Peyer's patch (tissue), 4 donors: ENCODE measurements at regions not wholly inside any gene's neighbourhood (a gene's known extent, or its start where the extent isn't known, plus 50 kb on each side); places are given as distances from the start of the nearest gene placed in this dataset.

ENCODE experiments used
- DNase-seq, 3 donors: peaks; one replicate each; pipeline ENCODE4 v3.0.0-alpha.2; 2017 to 2019
- H3K27ac ChIP-seq, 4 donors: fragments of 200-600 bp; sonication (generic); one replicate each; pipeline ENCODE4 v1.5.1; 2016 to 2019
- H3K27me3 ChIP-seq, 2 donors: fragments of 200-600 bp; sonication (generic); one replicate each; pipeline ENCODE4 v1.5.1; 2019
- H3K36me3 ChIP-seq, 3 donors: fragments of 200-600 bp; sonication (generic); one replicate each; pipeline ENCODE4 v1.5.1; 2016 to 2019
- H3K4me1 ChIP-seq, 4 donors: fragments of 200-600 bp; sonication (generic); one replicate each; pipeline ENCODE4 v1.5.1; 2016 to 2019
- H3K4me3 ChIP-seq, 4 donors: fragments of 200-600 bp; sonication (generic); 1 replicate in 3 of 4; 2 replicates in 1 of 4; pipeline ENCODE4 v1.5.1; 2016 to 2019; ENCODE audit warnings: mild to moderate bottlenecking in 1 of 4
- H3K9me3 ChIP-seq, 4 donors: fragments of 200-600 bp; sonication (generic); one replicate each; pipeline ENCODE4 v1.5.1; 2016 to 2019; ENCODE audit warnings: mild to moderate bottlenecking in 1 of 4
- POLR2A ChIP-seq, 2 donors: fragments of 450-650 bp; IDR thresholded peaks; one replicate each; pipeline ENCODE4 v1.5.1; 2017; ENCODE audit warnings: antibody characterized with exemption in 2 of 2, mild to moderate bottlenecking in 2 of 2, moderate library complexity in 2 of 2
- TF ChIP-seq, protein P1 (sequence below), 6 experiments: fragments of 450-650 bp in 4 of 6; fragments of 200-600 bp in 2 of 6; sonication (generic) in 1 of 6; IDR thresholded peaks; one replicate each; pipeline ENCODE4 v1.5.1; 2017 to 2019; ENCODE audit warnings: antibody characterized with exemption in 6 of 6, mild to moderate bottlenecking in 3 of 6, moderate library complexity in 1 of 6

DNA sequence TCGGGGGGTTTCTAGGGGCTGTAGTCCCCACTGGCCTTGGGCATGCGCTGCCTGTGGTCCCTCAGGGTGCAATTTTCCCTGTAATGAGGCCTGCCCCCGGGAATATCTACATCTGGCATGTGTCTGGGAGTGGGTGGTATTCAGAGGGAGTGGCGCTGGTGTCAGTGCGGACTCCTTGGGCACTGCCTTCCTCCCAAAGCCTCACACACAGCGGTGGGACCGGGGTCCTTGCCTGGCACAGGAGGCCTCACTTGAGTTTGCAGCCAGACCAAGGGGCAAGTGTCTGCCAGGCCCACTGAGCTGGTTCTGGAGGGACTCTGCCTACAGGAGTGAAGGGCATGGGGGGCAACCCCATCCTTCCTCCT is 53.5 kb upstream of the PCSK6 start:
- no peaks in the 10 kb centered on the region for H3K27me3 ChIP-seq
- TF ChIP-seq POLR2A (IDR thresholded peaks at IDR 0.05), result no peak

DNA sequence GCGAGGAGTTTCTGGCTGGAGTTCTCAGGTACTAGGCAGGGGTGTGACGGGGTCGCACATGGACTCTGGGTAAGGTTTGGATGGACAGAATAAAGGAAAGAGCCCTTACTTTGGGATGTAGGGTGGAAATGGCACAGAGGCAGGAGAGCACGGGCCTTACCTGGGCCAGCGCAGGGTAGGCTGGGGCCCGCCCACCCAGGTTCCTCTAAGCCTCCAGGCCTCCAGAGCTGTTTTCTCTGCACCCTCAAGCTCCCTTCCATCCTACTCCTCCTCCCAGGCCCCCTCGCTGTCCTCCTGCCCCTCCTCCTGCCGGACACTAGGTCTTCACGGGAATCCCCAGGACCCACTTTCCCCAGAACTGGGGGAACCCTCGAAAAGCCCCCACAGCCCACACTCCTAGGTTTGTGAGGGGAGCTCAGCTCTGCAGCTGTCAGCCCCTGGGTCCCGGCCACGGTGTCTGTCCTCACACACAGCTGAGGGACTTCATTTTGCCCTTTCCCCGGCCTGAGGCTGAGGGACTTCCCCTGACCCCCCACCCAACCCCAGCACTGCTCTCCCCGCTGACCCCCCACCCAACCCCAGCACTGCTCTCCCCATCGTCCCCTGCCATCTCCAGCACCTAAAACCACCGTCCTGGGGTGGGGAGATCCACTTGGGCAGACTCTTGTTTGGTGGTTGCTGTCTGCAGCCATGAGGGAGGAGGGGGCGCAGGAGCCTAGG is 53.0 kb upstream of the PCSK6 start:
- Histone ChIP-seq H3K36me3 (no peaks in the 10 kb centered on the region), H3K27me3 (no peaks in the 10 kb centered on the region), H3K4me1 (no peaks in the 10 kb centered on the region), H3K27ac (no peak overlapping the region), H3K4me3 (no peak overlapping the region), H3K9me3 (no peaks in the 10 kb centered on the region)
- no peak for TF ChIP-seq POLR2A (IDR thresholded peaks at IDR 0.05)
- TF ChIP-seq, protein P1, sequence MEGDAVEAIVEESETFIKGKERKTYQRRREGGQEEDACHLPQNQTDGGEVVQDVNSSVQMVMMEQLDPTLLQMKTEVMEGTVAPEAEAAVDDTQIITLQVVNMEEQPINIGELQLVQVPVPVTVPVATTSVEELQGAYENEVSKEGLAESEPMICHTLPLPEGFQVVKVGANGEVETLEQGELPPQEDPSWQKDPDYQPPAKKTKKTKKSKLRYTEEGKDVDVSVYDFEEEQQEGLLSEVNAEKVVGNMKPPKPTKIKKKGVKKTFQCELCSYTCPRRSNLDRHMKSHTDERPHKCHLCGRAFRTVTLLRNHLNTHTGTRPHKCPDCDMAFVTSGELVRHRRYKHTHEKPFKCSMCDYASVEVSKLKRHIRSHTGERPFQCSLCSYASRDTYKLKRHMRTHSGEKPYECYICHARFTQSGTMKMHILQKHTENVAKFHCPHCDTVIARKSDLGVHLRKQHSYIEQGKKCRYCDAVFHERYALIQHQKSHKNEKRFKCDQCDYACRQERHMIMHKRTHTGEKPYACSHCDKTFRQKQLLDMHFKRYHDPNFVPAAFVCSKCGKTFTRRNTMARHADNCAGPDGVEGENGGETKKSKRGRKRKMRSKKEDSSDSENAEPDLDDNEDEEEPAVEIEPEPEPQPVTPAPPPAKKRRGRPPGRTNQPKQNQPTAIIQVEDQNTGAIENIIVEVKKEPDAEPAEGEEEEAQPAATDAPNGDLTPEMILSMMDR (IDR thresholded peaks at IDR 0.05), result no peak
- no peak for DNase-seq

More for the DNA sequence above, 53.5 kb upstream of the PCSK6 start:
- Histone ChIP-seq H3K4me3 (no peak overlapping the region), H3K36me3 (no peaks in the 10 kb centered on the region), H3K9me3 (no peaks in the 10 kb centered on the region), H3K4me1 (no peaks in the 10 kb centered on the region), H3K27ac (no peak overlapping the region)
- DNase-seq, result no peak

DNA sequence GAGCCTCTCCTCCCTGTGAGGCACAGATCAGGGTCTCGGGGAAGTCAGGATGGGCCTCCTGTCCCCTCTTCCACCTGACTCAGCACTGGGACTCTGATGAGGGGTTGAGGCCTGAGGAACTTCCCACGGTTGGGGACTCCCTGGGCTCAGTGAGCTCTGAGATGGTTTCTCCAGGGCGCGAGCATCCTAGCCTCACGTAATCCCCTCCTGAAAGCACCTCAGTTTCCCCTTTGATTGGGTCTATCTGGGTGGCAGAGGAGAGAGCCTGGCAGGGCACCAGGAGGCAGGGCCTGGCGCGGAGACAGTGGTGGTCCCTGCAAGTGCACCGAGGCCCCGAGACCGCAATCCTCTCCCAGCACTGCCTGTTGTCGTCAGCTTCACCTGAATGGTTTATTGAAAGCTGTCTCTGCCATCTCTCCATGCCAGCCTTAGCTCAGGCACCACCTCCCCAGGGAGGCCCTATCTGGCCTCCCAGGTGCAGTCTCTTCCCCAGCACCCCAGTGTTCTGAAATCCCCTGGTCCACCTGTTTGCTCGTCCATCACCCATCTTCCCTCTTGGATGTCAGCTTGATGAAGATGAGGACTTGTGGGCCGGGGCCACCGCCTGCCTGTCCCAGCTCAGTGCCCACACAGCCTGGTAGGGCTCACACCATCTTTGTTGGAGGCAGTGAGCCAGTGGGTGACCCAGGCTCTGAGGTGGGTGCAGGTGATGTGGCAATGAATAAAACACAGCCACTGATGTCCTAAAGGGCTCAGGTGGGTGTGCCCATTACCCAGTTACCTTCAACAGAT is 52.2 kb upstream of the PCSK6 start:
- H3K27ac ChIP-seq, result no peak overlapping the region
- H3K9me3 ChIP-seq, result no peaks in the 10 kb centered on the region
- TF ChIP-seq, protein P1 (IDR thresholded peaks at IDR 0.05), result no peak
- TF ChIP-seq POLR2A (IDR thresholded peaks at IDR 0.05), result no peak
- no peaks in the 10 kb centered on the region for H3K4me1 ChIP-seq
- H3K27me3 ChIP-seq, result no peaks in the 10 kb centered on the region
- H3K4me3 ChIP-seq, result no peak overlapping the region
- DNase-seq, result no peak
- no peaks in the 10 kb centered on the region for H3K36me3 ChIP-seq

DNA sequence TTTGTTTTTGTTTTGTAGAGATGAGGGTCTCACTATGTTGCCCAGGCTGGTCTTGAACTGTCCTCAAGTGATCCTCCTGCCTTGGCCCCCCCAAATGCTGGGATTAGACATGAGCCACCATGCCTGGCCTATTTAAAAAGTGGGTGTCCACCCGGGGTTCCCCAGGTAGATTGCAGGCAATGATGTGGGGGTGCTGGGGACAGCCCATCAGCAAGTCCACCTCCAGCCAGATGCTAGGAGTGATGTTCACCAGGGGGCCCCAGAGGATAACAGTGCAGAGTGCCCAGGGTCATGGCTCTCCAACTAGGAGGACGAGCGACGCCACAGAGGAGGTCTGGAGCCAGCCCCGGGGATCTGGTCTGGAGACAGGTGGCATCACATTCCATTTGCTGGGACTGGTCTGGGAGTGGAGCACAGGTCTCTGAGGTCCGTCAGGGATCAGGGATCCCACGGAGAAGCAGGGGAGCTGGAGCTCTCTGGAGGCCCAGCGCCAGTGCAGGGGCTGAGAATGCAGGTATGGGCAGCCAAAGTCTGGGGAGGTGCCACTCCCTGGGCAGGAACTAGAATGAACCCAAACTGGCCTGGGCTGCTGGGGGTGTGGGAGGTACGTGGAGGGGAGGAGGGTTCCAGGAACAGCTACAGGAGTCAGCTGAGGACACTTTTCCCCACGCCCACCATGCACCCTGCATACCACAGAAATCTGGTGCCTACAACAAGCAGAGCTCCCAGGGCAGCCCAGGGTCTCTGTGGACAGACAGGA is 51.2 kb upstream of the PCSK6 start:
- H3K27me3 ChIP-seq, result no peaks in the 10 kb centered on the region
- no peak for DNase-seq
- H3K9me3 ChIP-seq, result no peaks in the 10 kb centered on the region
- no peak overlapping the region for H3K4me3 ChIP-seq
- H3K36me3 ChIP-seq, result no peaks in the 10 kb centered on the region
- no peak for TF ChIP-seq POLR2A (IDR thresholded peaks at IDR 0.05)
- TF ChIP-seq, protein P1 (IDR thresholded peaks at IDR 0.05), result no peak
- H3K4me1 ChIP-seq, result no peaks in the 10 kb centered on the region
- H3K27ac ChIP-seq, result no peak overlapping the region

DNA sequence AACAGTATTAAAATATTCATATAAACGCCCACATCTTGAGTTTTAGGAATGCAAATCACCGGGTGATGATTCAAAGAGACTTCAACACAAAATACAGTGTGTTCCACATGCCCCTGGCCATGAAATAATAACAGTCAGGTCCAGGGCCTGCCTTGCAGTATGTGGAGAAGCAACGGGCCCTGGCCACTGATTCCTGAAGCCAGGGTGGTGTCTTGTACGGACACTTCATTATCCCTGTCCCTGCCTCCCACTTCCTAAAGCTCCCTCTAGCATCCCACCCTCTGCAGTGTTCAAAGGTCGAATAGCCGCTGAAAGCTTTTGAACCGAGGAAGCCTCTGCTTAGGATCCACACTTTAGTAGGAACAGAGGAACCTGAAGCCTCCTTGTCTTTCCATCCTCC is 50.4 kb upstream of the PCSK6 start:
- Histone ChIP-seq H3K27ac (no peak overlapping the region), H3K4me3 (no peak overlapping the region), H3K9me3 (no peaks in the 10 kb centered on the region), H3K27me3 (no peaks in the 10 kb centered on the region), H3K36me3 (no peaks in the 10 kb centered on the region), H3K4me1 (no peaks in the 10 kb centered on the region)
- no peak for DNase-seq
- TF ChIP-seq, protein P1 (IDR thresholded peaks at IDR 0.05), result no peak
- no peak for TF ChIP-seq POLR2A (IDR thresholded peaks at IDR 0.05)

DNA sequence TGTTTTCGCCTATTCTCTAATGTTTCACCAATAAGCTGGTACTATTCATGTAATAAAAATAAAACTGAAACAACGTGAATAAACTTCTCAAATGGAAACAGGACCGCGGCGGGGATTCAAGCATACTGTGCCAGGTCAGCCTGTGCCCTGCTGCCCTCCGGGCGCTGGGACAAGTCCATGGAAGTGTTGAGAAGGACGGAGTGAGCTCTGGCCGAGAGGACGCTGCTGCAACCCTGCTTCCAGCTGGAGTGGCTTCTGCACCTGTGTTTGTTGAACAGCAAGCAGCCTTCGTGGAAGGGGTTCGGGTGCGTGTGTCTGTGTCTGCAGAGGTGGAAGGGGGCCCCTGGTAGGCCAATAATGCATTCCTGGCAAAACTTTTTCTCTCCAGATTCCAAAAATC is 50.0 kb upstream of the PCSK6 start:
- Histone ChIP-seq H3K9me3 (no peaks in the 10 kb centered on the region), H3K4me3 (no peak overlapping the region), H3K27me3 (no peaks in the 10 kb centered on the region), H3K27ac (no peak overlapping the region), H3K36me3 (no peaks in the 10 kb centered on the region), H3K4me1 (no peaks in the 10 kb centered on the region)
- DNase-seq, result no peak
- TF ChIP-seq, protein P1 (IDR thresholded peaks at IDR 0.05), result no peak
- no peak for TF ChIP-seq POLR2A (IDR thresholded peaks at IDR 0.05)
